ENCODE measurements at regions not wholly inside any gene's neighbourhood (a gene's known extent, or its start where the extent isn't known, plus 50 kb on each side); places are given as distances from the start of the nearest gene placed in this dataset.

- no peak for TF ChIP-seq ZNF462 (CRISPR knock-in tag; IDR thresholded peaks at IDR 0.05)
These were observed 50.8 kb upstream of the ZNF366 start (continued) for GRCh38 chr5:72558046-72558336.

GRCh38 chr5:72557167-72558045 is 50.2 kb upstream of the ZNF366 start:
- Mint-ChIP-seq H3K36me3 (ENCODE audit: low read depth) (no peaks in the 10 kb centered on the region; the same call in 2 of the 3 replicates), H3K27ac (0 out of 2 replicates have a peak overlapping the region, but pooled peaks have one; percentile 45), H3K9me3 (no peaks in the 10 kb centered on the region), H3K4me3 (peak overlapping the region; percentile 71), H3K4me1 (peaks cover 71% of the 10 kb centered on the region), H3K27me3 (ENCODE audit: insufficient read depth, low read depth, poor library complexity) (peaks cover 9% of the 10 kb centered on the region)
- H4K20me1 ChIP-seq (replicated peaks; ENCODE audit: insufficient read depth): no peaks in the 10 kb centered on the region
- H3K4me1 ChIP-seq (ENCODE audit: insufficient read depth): peaks cover 46% of the 10 kb centered on the region
- H3K9me2 ChIP-seq (ENCODE audit: insufficient read depth): no peaks in the 10 kb centered on the region; the same call in 1 of the 2 replicates
- H3K36me3 ChIP-seq (ENCODE audit: insufficient read depth): no peaks in the 10 kb centered on the region
- no peaks in the 10 kb centered on the region; the same call in 1 of the 2 replicates for H3F3A ChIP-seq (replicated peaks; ENCODE audit: low read depth)
- no peaks in the 10 kb centered on the region for H3K27me3 ChIP-seq (ENCODE audit: insufficient read depth)
- TF ChIP-seq CTCF (conservative IDR thresholded peaks at IDR 0.05; ENCODE audit: low read depth in 2 of 2) (peak in 1 of 2 experiments; percentile 22; a peak in 1 of 4 replicates), ZNF462 (CRISPR knock-in tag; IDR thresholded peaks at IDR 0.05) (no peak)
- no peaks in the 10 kb centered on the region for H3K79me2 ChIP-seq (replicated peaks; ENCODE audit: insufficient read depth)
- ATAC-seq (peak; percentile 54), DNase-seq (ENCODE audit: low spot score) (no peak)
- H3K4me2 ChIP-seq: peak overlapping the region; percentile 79
- no peak overlapping the region for H3K27ac ChIP-seq (ENCODE audit: low read depth)
- peak overlapping the region; percentile 97 for H2AFZ ChIP-seq
- peak overlapping the region; percentile 59; the same call in 1 of the 2 replicates for H3K4me3 ChIP-seq
